Activated T-cell treated with anti-CD3 and anti-CD28 coated beads, Interleukin-2, amount 50 U/mL, for 24 hours (primary cell): ENCODE measurements at regions not wholly inside any gene's neighbourhood (a gene's known extent, or its start where the extent isn't known, plus 50 kb on each side); places are given as distances from the start of the nearest gene placed in this dataset.

Source experiments
- DNase-seq: peaks from one replicate; pipeline ENCODE4 v3.0.0-alpha.2; 2020
- H3K27ac Mint-ChIP-seq: 2 replicates; pipeline ENCODE4 v1.8.0; 2020; ENCODE audit warnings: mild to moderate bottlenecking, mixed read lengths
- H3K27me3 Mint-ChIP-seq: 2 replicates; pipeline ENCODE4 v1.8.0; 2020; ENCODE audit warnings: mixed read lengths
- H3K36me3 Mint-ChIP-seq: 2 replicates; pipeline ENCODE4 v1.8.0; 2020; ENCODE audit warnings: low read depth, mixed read lengths
- H3K4me1 Mint-ChIP-seq: 2 replicates; pipeline ENCODE4 v1.8.0; 2020; ENCODE audit warnings: low read depth, mixed read lengths
- H3K4me3 Mint-ChIP-seq: 2 replicates; pipeline ENCODE4 v1.8.0; 2020; ENCODE audit warnings: mild to moderate bottlenecking, moderate library complexity, mixed read lengths
- H3K9me3 Mint-ChIP-seq: 2 replicates; pipeline ENCODE4 v1.8.0; 2020; ENCODE audit warnings: mixed read lengths

DNA sequence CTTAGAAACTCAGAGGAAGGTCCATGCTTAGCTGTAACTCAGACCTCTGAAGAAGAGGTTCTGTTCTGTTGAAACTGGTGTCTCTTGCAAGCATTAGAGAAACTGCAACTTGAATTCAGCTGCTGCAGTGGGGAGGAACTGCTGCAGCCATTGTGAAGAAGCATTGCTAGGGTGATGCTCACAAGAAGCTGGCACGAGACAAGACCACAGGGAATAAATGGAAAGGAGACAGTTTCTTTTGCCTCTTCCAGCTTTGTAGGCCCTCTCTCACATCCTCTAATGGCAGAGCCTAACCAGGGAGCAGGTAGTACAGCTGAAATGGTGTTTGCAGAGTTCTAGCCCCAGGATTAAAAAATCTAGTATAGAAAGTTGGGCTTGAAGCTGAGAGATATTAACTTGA, 148.0 kb upstream of the DMAC1 start:
- Mint-ChIP-seq H3K27ac (no peak overlapping the region), H3K27me3 (no peaks in the 10 kb centered on the region), H3K4me3 (no peak overlapping the region), H3K4me1 (peaks cover 5% of the 10 kb centered on the region), H3K36me3 (no peaks in the 10 kb centered on the region), H3K9me3 (no peaks in the 10 kb centered on the region)
- DNase-seq, result no peak

- H3K9me3 Mint-ChIP-seq, result no peaks in the 10 kb centered on the region
- no peaks in the 10 kb centered on the region for H3K36me3 Mint-ChIP-seq
- no peak for DNase-seq
- peaks cover 5% of the 10 kb centered on the region for H3K4me1 Mint-ChIP-seq
- no peak overlapping the region for H3K4me3 Mint-ChIP-seq
- no peaks in the 10 kb centered on the region for H3K27me3 Mint-ChIP-seq
- H3K27ac Mint-ChIP-seq, result no peak overlapping the region
Observed at GRCh38 chr9:7946458-7946857, 146.9 kb upstream of the DMAC1 start.

- DNase-seq, result no peak
- peaks cover 2% of the 10 kb centered on the region for H3K36me3 Mint-ChIP-seq
- no peak overlapping the region for H3K27ac Mint-ChIP-seq
- H3K4me1 Mint-ChIP-seq, result peaks cover 5% of the 10 kb centered on the region
- H3K27me3 Mint-ChIP-seq, result no peaks in the 10 kb centered on the region
- no peak overlapping the region for H3K4me3 Mint-ChIP-seq
- H3K9me3 Mint-ChIP-seq, result peaks cover 6% of the 10 kb centered on the region
Observed at GRCh38 chr9:7944572-7944971, 145.0 kb upstream of the DMAC1 start.

DNA sequence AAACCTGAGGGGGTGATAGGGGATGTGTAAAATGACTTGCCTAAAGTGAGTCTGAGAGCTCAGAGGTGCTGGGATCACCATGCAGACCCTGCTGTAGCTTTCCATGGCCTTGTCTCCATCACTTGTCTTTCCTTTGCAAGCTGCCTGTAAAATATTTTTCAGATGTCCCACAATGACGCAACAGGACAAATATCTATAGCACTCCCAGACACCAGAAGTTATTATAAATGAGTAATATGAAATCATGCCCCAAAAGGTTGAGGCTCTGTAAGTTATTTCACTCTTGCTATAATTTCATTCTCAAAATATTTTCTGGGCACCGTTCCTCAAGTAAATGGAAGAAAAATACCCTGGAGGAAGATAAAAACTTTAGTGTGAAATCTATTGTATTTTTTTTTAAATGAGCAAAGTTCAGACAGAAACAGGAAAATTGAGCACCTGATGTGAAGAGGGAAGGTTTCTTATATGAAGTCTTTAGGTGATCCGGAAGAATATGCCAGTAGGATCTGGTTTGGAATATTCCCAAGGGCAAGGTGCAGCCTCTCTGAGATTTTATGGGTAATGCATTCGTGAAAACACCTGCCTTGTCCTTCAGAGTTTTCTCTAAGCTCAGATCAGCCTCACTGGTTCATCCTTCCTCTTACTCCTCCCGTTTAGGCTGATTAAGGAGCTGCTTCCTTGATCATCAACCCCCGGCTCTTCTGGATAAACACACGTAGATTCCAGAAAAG, 138.3 kb upstream of the DMAC1 start:
- Mint-ChIP-seq H3K27ac (no peak overlapping the region), H3K27me3 (no peaks in the 10 kb centered on the region), H3K4me3 (no peak overlapping the region), H3K9me3 (peaks cover 8% of the 10 kb centered on the region), H3K4me1 (peaks cover 26% of the 10 kb centered on the region), H3K36me3 (peaks cover 2% of the 10 kb centered on the region)
- no peak for DNase-seq

- Mint-ChIP-seq H3K4me1 (peaks cover 26% of the 10 kb centered on the region), H3K9me3 (peaks cover 8% of the 10 kb centered on the region), H3K4me3 (no peak overlapping the region), H3K36me3 (peaks cover 2% of the 10 kb centered on the region), H3K27me3 (no peaks in the 10 kb centered on the region), H3K27ac (no peak overlapping the region)
- DNase-seq, result no peak
Observed at GRCh38 chr9:7936996-7937395, 137.4 kb upstream of the DMAC1 start.

GRCh38 chr9:7936163-7936562, 136.6 kb upstream of the DMAC1 start:
- H3K36me3 Mint-ChIP-seq, result peaks cover 2% of the 10 kb centered on the region
- no peaks in the 10 kb centered on the region for H3K27me3 Mint-ChIP-seq
- H3K4me3 Mint-ChIP-seq, result peak overlapping the region; percentile 21
- peaks cover 8% of the 10 kb centered on the region for H3K9me3 Mint-ChIP-seq
- peak overlapping the region; percentile 80 for H3K27ac Mint-ChIP-seq
- peak; percentile 32 for DNase-seq
- H3K4me1 Mint-ChIP-seq, result peaks cover 26% of the 10 kb centered on the region

GRCh38 chr9:7935681-7936080, 136.1 kb upstream of the DMAC1 start:
- H3K4me1 Mint-ChIP-seq, result peaks cover 29% of the 10 kb centered on the region
- H3K27me3 Mint-ChIP-seq, result no peaks in the 10 kb centered on the region
- peaks cover 2% of the 10 kb centered on the region for H3K36me3 Mint-ChIP-seq
- no peak for DNase-seq
- peak overlapping the region; percentile 80 for H3K27ac Mint-ChIP-seq
- peaks cover 8% of the 10 kb centered on the region for H3K9me3 Mint-ChIP-seq
- H3K4me3 Mint-ChIP-seq, result peak overlapping the region; percentile 21

DNA sequence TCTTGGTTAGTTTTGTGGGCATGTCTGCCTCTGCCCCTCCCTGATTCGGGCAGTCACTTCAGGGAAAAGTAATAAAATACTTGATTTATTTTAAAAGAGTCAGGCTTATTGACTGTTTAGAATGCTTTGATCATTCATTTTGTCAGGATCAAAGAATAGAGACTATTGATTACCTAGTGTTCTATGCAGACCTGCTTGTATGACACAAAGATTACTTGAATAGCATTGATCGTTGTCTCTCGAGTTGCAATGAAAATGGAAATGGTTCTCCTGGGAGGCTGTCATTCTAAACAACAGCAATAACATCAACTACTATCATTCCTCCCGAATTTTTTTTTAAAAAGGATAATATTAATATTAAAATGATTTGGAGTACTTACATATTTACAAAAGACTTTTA, 133.2 kb upstream of the DMAC1 start:
- Mint-ChIP-seq H3K9me3 (no peaks in the 10 kb centered on the region), H3K27me3 (no peaks in the 10 kb centered on the region), H3K36me3 (no peaks in the 10 kb centered on the region), H3K27ac (no peak overlapping the region), H3K4me1 (peaks cover 30% of the 10 kb centered on the region), H3K4me3 (no peak overlapping the region)
- no peak for DNase-seq

- Mint-ChIP-seq H3K4me1 (peaks cover 14% of the 10 kb centered on the region), H3K27me3 (no peaks in the 10 kb centered on the region), H3K27ac (no peak overlapping the region), H3K36me3 (no peaks in the 10 kb centered on the region), H3K4me3 (no peak overlapping the region), H3K9me3 (no peaks in the 10 kb centered on the region)
- DNase-seq, result no peak
Observed at GRCh38 chr9:7930613-7931012, 131.0 kb upstream of the DMAC1 start.

GRCh38 chr9:7921545-7922197, 122.1 kb upstream of the DMAC1 start:
- no peak for DNase-seq
- H3K36me3 Mint-ChIP-seq, result no peaks in the 10 kb centered on the region
- no peaks in the 10 kb centered on the region for H3K27me3 Mint-ChIP-seq
- no peak overlapping the region for H3K4me3 Mint-ChIP-seq
- H3K27ac Mint-ChIP-seq, result no peak overlapping the region
- no peaks in the 10 kb centered on the region for H3K9me3 Mint-ChIP-seq
- no peaks in the 10 kb centered on the region for H3K4me1 Mint-ChIP-seq

DNA sequence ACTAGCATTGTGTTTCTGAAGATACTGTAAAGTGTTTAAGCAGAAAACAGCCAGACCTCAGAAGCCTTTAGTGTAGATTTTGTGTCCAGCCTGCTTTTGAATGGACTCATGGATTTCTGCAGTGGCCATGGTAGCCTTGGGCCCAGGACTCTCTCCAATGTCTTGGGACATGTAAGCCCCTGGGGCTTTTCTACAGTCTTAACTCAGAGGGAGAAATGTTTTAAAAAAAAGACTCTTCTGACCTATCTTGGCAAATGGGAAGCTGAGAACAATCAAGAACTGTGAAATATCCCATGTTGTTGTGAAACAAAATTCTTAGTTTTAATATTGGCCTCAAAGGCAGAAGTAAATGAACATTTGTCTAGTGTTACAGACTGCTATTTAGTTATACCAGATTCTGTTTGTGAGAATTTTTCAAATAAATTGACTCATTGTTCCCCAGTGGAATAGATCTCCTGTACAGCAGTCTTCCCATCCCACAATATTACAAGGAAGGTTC, 112.5 kb upstream of the DMAC1 start:
- Mint-ChIP-seq H3K4me1 (peaks cover 8% of the 10 kb centered on the region), H3K4me3 (no peak overlapping the region), H3K27me3 (no peaks in the 10 kb centered on the region), H3K36me3 (no peaks in the 10 kb centered on the region), H3K27ac (no peak overlapping the region), H3K9me3 (no peaks in the 10 kb centered on the region)
- no peak for DNase-seq

- Mint-ChIP-seq H3K9me3 (no peaks in the 10 kb centered on the region), H3K36me3 (no peaks in the 10 kb centered on the region), H3K4me3 (no peak overlapping the region), H3K27ac (no peak overlapping the region), H3K4me1 (peaks cover 13% of the 10 kb centered on the region), H3K27me3 (no peaks in the 10 kb centered on the region)
- DNase-seq, result no peak
Observed at GRCh38 chr9:7910426-7911020, 110.9 kb upstream of the DMAC1 start.

- Mint-ChIP-seq H3K27ac (no peak overlapping the region), H3K4me3 (no peak overlapping the region), H3K9me3 (no peaks in the 10 kb centered on the region), H3K27me3 (no peaks in the 10 kb centered on the region), H3K36me3 (no peaks in the 10 kb centered on the region), H3K4me1 (peaks cover 13% of the 10 kb centered on the region)
- no peak for DNase-seq
Observed at GRCh38 chr9:7909537-7909936, 110.0 kb upstream of the DMAC1 start.

DNA sequence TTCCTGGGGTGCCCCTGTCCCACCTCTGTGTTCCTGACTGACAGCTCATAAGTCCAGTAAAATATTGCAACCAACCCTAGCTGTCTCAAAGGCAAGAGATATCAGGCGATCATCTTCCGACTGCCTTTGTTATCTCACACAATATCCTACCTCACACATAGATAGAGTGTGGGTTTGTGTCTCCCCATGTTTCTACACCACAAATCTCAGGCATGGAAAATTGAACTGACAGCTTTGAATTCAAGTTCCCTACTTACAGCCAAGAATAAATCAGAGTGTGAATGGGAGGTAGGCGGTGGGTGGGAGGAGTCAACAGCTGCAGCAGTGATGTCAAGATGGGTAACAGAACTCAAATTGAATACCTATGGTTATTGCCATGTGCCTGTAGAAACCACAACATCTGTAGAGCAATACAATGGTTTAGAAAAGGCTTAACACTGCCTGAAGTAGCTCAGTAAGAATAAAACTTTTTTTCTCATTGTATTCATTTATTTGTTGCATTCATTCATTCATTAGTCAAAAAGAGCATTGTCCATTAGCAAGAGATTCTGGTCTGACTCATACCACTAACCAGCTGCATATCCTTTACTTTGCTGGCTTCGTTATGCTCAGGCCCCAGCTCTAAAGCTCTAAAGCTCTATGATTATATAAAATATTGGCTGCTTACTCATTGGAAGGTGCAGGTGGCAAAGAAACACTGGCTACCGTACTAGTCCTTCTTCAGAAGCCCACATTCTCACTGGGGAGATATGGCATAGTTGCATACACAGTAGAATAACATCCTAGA, 108.2 kb upstream of the DMAC1 start:
- no peaks in the 10 kb centered on the region for H3K9me3 Mint-ChIP-seq
- H3K27ac Mint-ChIP-seq, result no peak overlapping the region
- no peaks in the 10 kb centered on the region for H3K36me3 Mint-ChIP-seq
- no peak for DNase-seq
- no peak overlapping the region for H3K4me3 Mint-ChIP-seq
- no peaks in the 10 kb centered on the region for H3K27me3 Mint-ChIP-seq
- H3K4me1 Mint-ChIP-seq, result peaks cover 13% of the 10 kb centered on the region
